Glutamatergic neuron (in vitro differentiated cells): ENCODE measurements at regions not wholly inside any gene's neighbourhood (a gene's known extent, or its start where the extent isn't known, plus 50 kb on each side); places are given as distances from the start of the nearest gene placed in this dataset.

Source experiments
- DNase-seq: peaks from one replicate; pipeline ENCODE4 v3.0.0; 2022
- H3K27ac Mint-ChIP-seq: one replicate; pipeline ENCODE4 v1.8.0; 2020; ENCODE audit warnings: mild to moderate bottlenecking, mixed read lengths, inconsistent platforms; ENCODE audit not compliant: unreplicated experiment
- H3K27me3 Mint-ChIP-seq: one replicate; pipeline ENCODE4 v1.8.0; 2020; ENCODE audit warnings: mild to moderate bottlenecking, moderate library complexity, mixed read lengths, inconsistent platforms; ENCODE audit not compliant: unreplicated experiment
- H3K36me3 Mint-ChIP-seq: one replicate; pipeline ENCODE4 v1.8.0; 2020; ENCODE audit warnings: mild to moderate bottlenecking, mixed read lengths, inconsistent platforms; ENCODE audit not compliant: unreplicated experiment
- H3K4me1 Mint-ChIP-seq: one replicate; pipeline ENCODE4 v1.8.0; 2020; ENCODE audit warnings: mild to moderate bottlenecking, low read depth, mixed read lengths, inconsistent platforms; ENCODE audit not compliant: unreplicated experiment
- H3K4me3 Mint-ChIP-seq: one replicate; pipeline ENCODE4 v1.8.0; 2020; ENCODE audit warnings: mild to moderate bottlenecking, mixed read lengths, inconsistent platforms; ENCODE audit not compliant: unreplicated experiment
- H3K9me3 Mint-ChIP-seq: one replicate; pipeline ENCODE4 v1.8.0; 2020; ENCODE audit warnings: mild to moderate bottlenecking, moderate library complexity, mixed read lengths, inconsistent platforms; ENCODE audit not compliant: unreplicated experiment
- TF ChIP-seq, protein P1 (sequence below): fragments of 200-600 bp; sonication (generic); IDR thresholded peaks from one replicate; pipeline ENCODE4 v1.5.0; 2021; ENCODE audit not compliant: partially characterized antibody, unreplicated experiment

DNA sequence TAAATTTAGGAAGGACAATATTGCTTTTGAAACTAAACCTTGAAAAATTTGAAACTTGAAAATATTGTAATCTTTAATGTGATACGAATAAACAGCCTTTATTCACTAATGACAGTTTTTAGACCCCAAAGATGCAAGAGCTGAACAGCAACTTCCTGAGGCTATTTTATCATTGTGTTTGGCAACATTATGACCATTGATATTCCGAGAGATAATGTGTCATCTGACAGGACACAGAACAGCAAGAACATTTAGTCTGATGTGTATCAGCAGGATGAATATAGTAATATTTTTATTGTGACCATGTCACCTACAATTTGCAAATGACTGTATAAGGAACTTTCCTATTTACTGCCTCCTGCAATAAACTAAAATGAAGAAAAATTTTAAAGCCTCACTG lies 316.0 kb downstream of the ADAM29 start:
- Mint-ChIP-seq H3K4me1 (no peaks in the 10 kb centered on the region), H3K27me3 (no peaks in the 10 kb centered on the region), H3K9me3 (no peaks in the 10 kb centered on the region), H3K4me3 (no peak overlapping the region), H3K27ac (no peak overlapping the region), H3K36me3 (no peaks in the 10 kb centered on the region)
- no peak for DNase-seq
- TF ChIP-seq, protein P1, sequence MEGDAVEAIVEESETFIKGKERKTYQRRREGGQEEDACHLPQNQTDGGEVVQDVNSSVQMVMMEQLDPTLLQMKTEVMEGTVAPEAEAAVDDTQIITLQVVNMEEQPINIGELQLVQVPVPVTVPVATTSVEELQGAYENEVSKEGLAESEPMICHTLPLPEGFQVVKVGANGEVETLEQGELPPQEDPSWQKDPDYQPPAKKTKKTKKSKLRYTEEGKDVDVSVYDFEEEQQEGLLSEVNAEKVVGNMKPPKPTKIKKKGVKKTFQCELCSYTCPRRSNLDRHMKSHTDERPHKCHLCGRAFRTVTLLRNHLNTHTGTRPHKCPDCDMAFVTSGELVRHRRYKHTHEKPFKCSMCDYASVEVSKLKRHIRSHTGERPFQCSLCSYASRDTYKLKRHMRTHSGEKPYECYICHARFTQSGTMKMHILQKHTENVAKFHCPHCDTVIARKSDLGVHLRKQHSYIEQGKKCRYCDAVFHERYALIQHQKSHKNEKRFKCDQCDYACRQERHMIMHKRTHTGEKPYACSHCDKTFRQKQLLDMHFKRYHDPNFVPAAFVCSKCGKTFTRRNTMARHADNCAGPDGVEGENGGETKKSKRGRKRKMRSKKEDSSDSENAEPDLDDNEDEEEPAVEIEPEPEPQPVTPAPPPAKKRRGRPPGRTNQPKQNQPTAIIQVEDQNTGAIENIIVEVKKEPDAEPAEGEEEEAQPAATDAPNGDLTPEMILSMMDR = no peak

DNA sequence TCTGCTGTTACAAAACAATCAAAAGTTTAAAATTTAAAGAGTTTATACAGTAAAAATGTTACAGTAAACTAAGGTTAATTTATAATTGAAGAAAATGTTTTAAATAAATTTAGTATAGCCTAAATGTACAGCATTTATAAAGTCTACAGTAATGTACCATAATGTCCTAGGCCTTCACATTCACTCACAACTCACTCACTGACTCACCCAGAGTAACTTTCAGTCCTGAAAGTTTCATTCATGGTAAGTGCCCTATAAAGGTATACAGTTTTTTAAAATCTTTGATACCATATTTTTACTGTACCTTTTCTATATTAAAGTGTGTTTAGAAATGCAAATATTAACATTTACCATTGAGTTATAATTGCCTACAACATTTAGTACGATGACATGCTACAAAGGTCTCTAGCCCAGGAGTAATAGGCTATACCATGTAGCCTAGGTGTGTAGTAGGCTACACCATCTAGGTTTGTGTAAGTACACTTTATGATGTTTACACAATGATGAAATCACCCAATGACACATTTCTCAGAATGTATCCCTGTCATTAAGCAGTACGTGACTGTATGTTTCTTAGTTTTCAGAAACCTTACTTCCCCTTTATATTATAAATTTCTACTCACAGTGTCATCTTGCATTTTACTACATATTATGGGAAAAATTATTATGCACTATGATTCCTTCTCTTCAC lies 320.8 kb downstream of the ADAM29 start:
- Mint-ChIP-seq H3K27me3 (no peaks in the 10 kb centered on the region), H3K36me3 (no peaks in the 10 kb centered on the region), H3K4me3 (no peak overlapping the region), H3K4me1 (no peaks in the 10 kb centered on the region), H3K27ac (no peak overlapping the region), H3K9me3 (no peaks in the 10 kb centered on the region)
- TF ChIP-seq, protein P1 = no peak
- no peak for DNase-seq

DNA sequence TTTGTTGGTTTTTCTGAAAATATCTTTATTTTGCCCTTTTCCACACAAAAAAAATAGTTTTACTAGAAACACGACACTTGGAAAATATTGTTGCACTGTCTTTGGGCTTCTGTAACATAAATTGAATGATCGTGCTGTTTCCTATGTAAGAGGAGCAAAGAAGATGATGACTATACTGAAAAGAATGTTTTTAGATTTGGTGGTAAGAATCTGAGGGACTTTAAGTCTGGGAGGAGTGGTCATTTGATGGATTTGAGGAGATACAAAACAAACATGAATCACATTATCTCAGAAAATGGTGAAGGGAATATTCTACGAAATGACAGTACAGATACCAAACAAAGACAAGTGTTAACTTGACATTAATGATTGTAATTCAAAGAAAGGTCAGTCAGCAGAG lies 328.8 kb downstream of the ADAM29 start:
- Mint-ChIP-seq H3K36me3 (no peaks in the 10 kb centered on the region), H3K27ac (no peak overlapping the region), H3K27me3 (peaks cover 2% of the 10 kb centered on the region), H3K9me3 (no peaks in the 10 kb centered on the region), H3K4me1 (no peaks in the 10 kb centered on the region), H3K4me3 (no peak overlapping the region)
- no peak for DNase-seq
- TF ChIP-seq, protein P1 = no peak

DNA sequence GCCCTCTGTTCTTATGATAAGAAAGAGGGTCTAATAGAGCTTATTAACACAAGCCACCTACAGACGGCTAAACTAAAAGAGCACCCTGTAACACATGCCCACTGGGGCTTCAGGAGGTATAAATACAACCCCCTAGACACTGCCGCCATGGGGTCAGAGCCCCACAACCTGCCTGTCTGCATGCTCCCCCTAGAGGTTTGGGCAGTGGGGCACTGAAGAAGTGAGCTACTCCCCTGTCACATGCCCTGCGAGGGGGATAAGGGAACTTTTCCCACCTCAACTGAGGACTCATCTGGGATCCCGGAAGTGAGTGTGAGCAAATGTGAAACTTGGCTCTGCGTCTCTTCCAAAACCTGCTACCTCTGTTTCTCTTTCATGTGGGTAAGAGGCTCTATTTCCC lies 334.5 kb downstream of the ADAM29 start:
- Mint-ChIP-seq H3K36me3 (no peaks in the 10 kb centered on the region), H3K9me3 (no peaks in the 10 kb centered on the region), H3K27me3 (peaks cover 2% of the 10 kb centered on the region), H3K27ac (no peak overlapping the region), H3K4me3 (no peak overlapping the region), H3K4me1 (peaks cover 4% of the 10 kb centered on the region)
- TF ChIP-seq, protein P1 = no peak
- no peak for DNase-seq

DNA sequence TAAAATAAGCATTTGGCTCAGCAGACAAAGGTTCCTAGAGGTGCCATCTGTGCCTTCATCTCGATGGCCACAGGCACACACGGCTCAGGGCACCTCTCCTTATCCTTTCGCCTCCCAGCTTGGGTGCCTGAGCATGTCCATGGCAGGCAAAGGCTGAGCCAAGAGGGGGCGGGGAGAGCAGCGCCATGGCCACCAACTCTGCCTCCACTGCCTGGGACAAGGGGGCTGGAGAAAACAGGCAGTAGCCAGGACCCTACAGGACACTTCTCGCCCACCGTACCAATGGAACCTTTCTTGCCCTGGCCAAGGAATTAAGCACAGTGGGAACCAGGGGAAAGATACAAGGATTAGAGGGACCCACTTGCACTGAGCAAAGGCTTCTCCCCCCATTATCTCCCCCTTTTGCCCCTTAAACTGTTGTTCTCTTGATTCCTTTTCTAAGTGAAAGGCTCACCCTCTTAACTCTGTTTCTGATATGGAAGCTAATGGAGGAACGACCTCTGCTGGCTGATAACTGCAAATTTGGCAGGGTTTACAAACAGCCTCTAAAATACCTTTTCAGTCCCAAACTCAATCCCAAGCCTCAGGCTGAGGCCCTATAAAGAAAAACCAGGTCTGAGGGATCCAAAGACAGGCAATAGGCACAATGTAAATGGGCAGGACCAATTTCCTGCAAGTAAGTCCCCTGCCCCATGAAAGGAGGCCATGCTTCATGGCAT lies 335.2 kb downstream of the ADAM29 start:
- no peak overlapping the region for H3K27ac Mint-ChIP-seq
- TF ChIP-seq, protein P1 = no peak
- H3K9me3 Mint-ChIP-seq = no peaks in the 10 kb centered on the region
- peaks cover 2% of the 10 kb centered on the region for H3K27me3 Mint-ChIP-seq
- no peak overlapping the region for H3K4me3 Mint-ChIP-seq
- no peaks in the 10 kb centered on the region for H3K36me3 Mint-ChIP-seq
- peaks cover 4% of the 10 kb centered on the region for H3K4me1 Mint-ChIP-seq
- no peak for DNase-seq
